IMR-90 (cell line): ENCODE measurements at regions not wholly inside any gene's neighbourhood (a gene's known extent, or its start where the extent isn't known, plus 50 kb on each side); places are given as distances from the start of the nearest gene placed in this dataset.

Experiments used
- ATAC-seq: fragments of 200-7000 bp; cut with Tn5 transposase; 2 replicates; pipeline ENCODE4 v1.9.1; 2020; ENCODE audit warnings: low read depth, mild to moderate bottlenecking, moderate library complexity
- BruUV-seq: library from RNA; stranded (reverse); fragments of 400-500 nt; replicated peaks from 2 replicates; lab custom pipeline; 2021; lab: Mats Ljungman, UMichigan
- CTCF ChIA-PET: fragments of 300-600 bp; formaldehyde crosslinking; extraction: SDS; loops from one replicate; lab custom pipeline; 2021; ENCODE audit warnings: antibody characterized with exemption; lab: Yijun Ruan, JAX
- POLR2A ChIA-PET: fragments of 300-600 bp; sonication (Branson Sonifier 250); formaldehyde crosslinking; loops from one replicate; lab custom pipeline; 2022; ENCODE audit warnings: antibody characterized with exemption; ENCODE audit not compliant: unreplicated experiment; lab: Charles Lee
- DNase-seq: peaks from one replicate; pipeline ENCODE4 v3.0.0; 2013
- H2AFZ ChIP-seq: replicated peaks from 2 replicates; pipeline ENCODE3; 2013; ENCODE audit warnings: low read length, mild to moderate bottlenecking; ENCODE audit not compliant: poor library complexity
- H2AK5ac ChIP-seq: 2 replicates; pipeline ENCODE4 v1.6.1; 2013; ENCODE audit warnings: low read depth, low read length, inconsistent platforms
- H2AK9ac ChIP-seq: replicated peaks from 2 replicates; pipeline ENCODE3; 2013; ENCODE audit warnings: mild to moderate bottlenecking, low read depth, low read length, moderate library complexity; ENCODE audit not compliant: poor library complexity
- H2BK120ac ChIP-seq: 2 replicates; pipeline ENCODE4 v1.6.1; 2013; ENCODE audit warnings: low read depth, low read length, inconsistent platforms
- H2BK15ac ChIP-seq: 3 replicates; pipeline ENCODE4 v1.6.1; 2013; ENCODE audit warnings: low read depth, low read length, inconsistent platforms
- H2BK20ac ChIP-seq: 2 replicates; pipeline ENCODE4 v1.6.1; 2013; ENCODE audit warnings: low read depth, mild to moderate bottlenecking, inconsistent platforms, low read length, moderate library complexity
- H2BK5ac ChIP-seq: 2 replicates; pipeline ENCODE4 v1.6.1; 2013; ENCODE audit warnings: mild to moderate bottlenecking, low read depth, low read length, inconsistent platforms; ENCODE audit not compliant: poor library complexity, severe bottlenecking
- H3K14ac ChIP-seq: replicated peaks from 2 replicates; pipeline ENCODE4 v1.6.1; 2013; ENCODE audit warnings: low read depth, low read length, inconsistent platforms
- H3K18ac ChIP-seq: 2 replicates; pipeline ENCODE4 v1.6.1; 2013; ENCODE audit warnings: low read depth, low read length, control low read depth
- H3K23ac ChIP-seq: 2 replicates; pipeline ENCODE4 v1.6.1; 2013; ENCODE audit warnings: low read depth, low read length, inconsistent platforms
- H3K27ac ChIP-seq: 2 replicates; pipeline ENCODE4 v1.5.1; 2013; ENCODE audit warnings: mild to moderate bottlenecking, control low read depth, low read length; ENCODE audit not compliant: insufficient read depth
- H3K27me3 ChIP-seq: 2 replicates; pipeline ENCODE4 v1.6.1; 2013; ENCODE audit warnings: low read length; ENCODE audit not compliant: control insufficient read depth, insufficient read depth
- H3K36me3 ChIP-seq: 2 replicates; pipeline ENCODE4 v1.6.1; 2013; ENCODE audit warnings: low read length, mixed read lengths; ENCODE audit not compliant: control insufficient read depth, insufficient read depth
- H3K4ac ChIP-seq: 2 replicates; pipeline ENCODE4 v1.6.1; 2013; ENCODE audit warnings: low read depth, low read length, inconsistent platforms
- H3K4me1 ChIP-seq: 2 replicates; pipeline ENCODE4 v1.6.1; 2013; ENCODE audit warnings: low read length, mixed read lengths; ENCODE audit not compliant: control insufficient read depth, insufficient read depth
- H3K4me2 ChIP-seq: 2 replicates; pipeline ENCODE4 v1.6.1; 2013; ENCODE audit warnings: low read depth, mild to moderate bottlenecking, control low read depth, low read length, moderate library complexity
- H3K4me3 ChIP-seq: 2 replicates; pipeline ENCODE4 v1.5.1; 2013; ENCODE audit warnings: low read depth, mild to moderate bottlenecking, control low read depth, low read length, moderate library complexity; ENCODE audit not compliant: insufficient read depth
- H3K56ac ChIP-seq: 2 replicates; pipeline ENCODE4 v1.6.1; 2013; ENCODE audit warnings: low read length, inconsistent platforms; ENCODE audit not compliant: insufficient read depth; ENCODE audit errors: extremely low read depth
- H3K79me1 ChIP-seq, 2 experiments: 2 replicates each; pipeline ENCODE4 v1.6.1; 2013; ENCODE audit warnings: low read length in 2 of 2, inconsistent platforms in 1 of 2, low read depth in 1 of 2
- H3K9ac ChIP-seq: 2 replicates; pipeline ENCODE4 v1.6.1; 2013; ENCODE audit warnings: low read depth, low read length, control low read depth
- H3K9me1 ChIP-seq: 2 replicates; pipeline ENCODE4 v1.6.1; 2013; ENCODE audit warnings: low read length, inconsistent platforms; ENCODE audit not compliant: insufficient read depth
- H3K9me3 ChIP-seq: 2 replicates; pipeline ENCODE4 v1.6.1; 2013; ENCODE audit warnings: low read length; ENCODE audit not compliant: control insufficient read depth, insufficient read depth
- H4K20me1 ChIP-seq: 2 replicates; pipeline ENCODE4 v1.6.1; 2013; ENCODE audit warnings: low read length, inconsistent platforms; ENCODE audit not compliant: insufficient read depth
- H4K5ac ChIP-seq: 2 replicates; pipeline ENCODE4 v1.6.1; 2013; ENCODE audit warnings: mild to moderate bottlenecking, low read depth, low read length, control low read depth
- H4K8ac ChIP-seq, 2 experiments: 2 replicates each; pipeline ENCODE4 v1.6.1; 2013; ENCODE audit warnings: low read depth in 2 of 2, low read length in 2 of 2, control low read depth in 1 of 2, inconsistent platforms in 1 of 2
- H4K91ac ChIP-seq: 2 replicates; pipeline ENCODE4 v1.6.1; 2013; ENCODE audit warnings: low read depth, low read length, inconsistent platforms; ENCODE audit not compliant: insufficient read depth
- CEBPB ChIP-seq: IDR thresholded peaks from 2 replicates; pipeline ENCODE4 v1.6.1; 2012; ENCODE audit warnings: low read depth, low read length, improper control_type of control experiment
- CHD1 ChIP-seq: IDR thresholded peaks from 2 replicates; pipeline ENCODE4 v1.6.1; 2012; ENCODE audit warnings: low read depth, low read length, improper control_type of control experiment
- CTCF ChIP-seq: conservative IDR thresholded peaks from 2 replicates; pipeline ENCODE4 v1.5.1; 2012; ENCODE audit warnings: mild to moderate bottlenecking, low read depth, low read length, improper control_type of control experiment
- FOS ChIP-seq: fragments of 150-350 bp; IDR thresholded peaks from 2 replicates; pipeline ENCODE4 v1.6.1; 2016; ENCODE audit warnings: low read depth, low read length
- MAFK ChIP-seq: IDR thresholded peaks from 2 replicates; pipeline ENCODE4 v1.6.1; 2012; ENCODE audit warnings: low read depth, low read length, improper control_type of control experiment
- MAZ ChIP-seq: IDR thresholded peaks from 2 replicates; pipeline ENCODE4 v1.6.1; 2012; ENCODE audit warnings: low read depth, mild to moderate bottlenecking, low read length, improper control_type of control experiment, moderate library complexity, borderline replicate concordance
- MXI1 ChIP-seq: IDR thresholded peaks from 2 replicates; pipeline ENCODE4 v1.6.1; 2012; ENCODE audit warnings: low read depth, mild to moderate bottlenecking, low read length, moderate library complexity, borderline replicate concordance
- NFE2L2 ChIP-seq: fragments of 150-350 bp; IDR thresholded peaks from 2 replicates; pipeline ENCODE4 v1.6.1; 2016; ENCODE audit warnings: low read depth, mild to moderate bottlenecking, low read length
- POLR2A ChIP-seq: IDR thresholded peaks from 2 replicates; pipeline ENCODE4 v1.6.1; 2012; ENCODE audit warnings: mild to moderate bottlenecking, low read depth, low read length
- RAD21 ChIP-seq: IDR thresholded peaks from 2 replicates; pipeline ENCODE4 v1.6.1; 2012; ENCODE audit warnings: low read length, improper control_type of control experiment
- SMC3 ChIP-seq: fragments of 150-350 bp; IDR thresholded peaks from 2 replicates; pipeline ENCODE4 v1.6.1; 2016; ENCODE audit warnings: low read depth, mild to moderate bottlenecking, antibody characterized with exemption, low read length, moderate library complexity
- WGBS, 2 experiments: methylation state at CpG; one replicate each; pipeline versions ENCODE4 v1.1.5 to v1.1.7; 2013; ENCODE audit warnings: missing lambda C conversion rate in 2 of 2; ENCODE audit not compliant: insufficient read length in 1 of 2; ENCODE audit errors: extremely low coverage in 2 of 2; 5-methylcytosine and 5-hydroxymethylcytosine counted together
- dilution Hi-C: fragments of 300-500 bp; cut with HindIII; formaldehyde crosslinking; loops from one replicate; pipeline ENCODE4 v1.14.3; 2018; ENCODE audit warnings: low sequenced_read_pairs; ENCODE audit not compliant: unreplicated experiment
- in situ Hi-C: fragments of 300-500 bp; cut with MboI; formaldehyde crosslinking; loops from 3 replicates; pipeline ENCODE4 v1.14.3; 2019; ENCODE audit warnings: low sequenced_read_pairs, inconsistent platforms, mixed read lengths
- intact Hi-C: fragments of 100-400 bp; cut with micrococcal nuclease; formaldehyde crosslinking; loops from 2 replicates; pipeline ENCODE4 v1.10.0; 2022
- TF ChIP-seq, protein P1 (sequence below): fragments of 150-350 bp; IDR thresholded peaks from 2 replicates; pipeline ENCODE4 v1.6.1; 2016; ENCODE audit warnings: low read depth, mild to moderate bottlenecking, low read length, moderate library complexity, borderline replicate concordance
- TF ChIP-seq, protein P2 (sequence below): fragments of 150-350 bp; IDR thresholded peaks from 2 replicates; pipeline ENCODE4 v1.6.1; 2017; ENCODE audit warnings: mild to moderate bottlenecking, antibody characterized with exemption, low read length, low read depth

DNA sequence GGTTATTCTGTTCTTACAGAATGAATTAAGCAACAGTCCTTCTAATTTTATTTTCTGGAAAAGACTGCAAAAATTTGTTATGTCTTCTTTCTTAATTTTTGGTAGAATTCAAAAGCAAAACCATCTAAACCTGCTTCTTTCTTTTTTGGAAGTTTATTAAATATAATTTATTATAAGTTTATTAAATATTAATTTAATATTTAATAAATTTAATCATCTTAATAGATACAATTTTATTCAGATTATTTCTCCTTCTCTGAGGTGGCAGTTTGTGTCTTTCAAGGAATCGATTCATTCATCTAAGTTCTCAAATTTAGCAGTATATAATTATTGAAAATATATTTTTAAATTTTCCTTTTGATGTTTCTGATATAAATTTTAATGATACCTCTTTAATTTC is 837.5 kb upstream of the LRRC4C start:
- Histone ChIP-seq H3K4me1 (no peaks in the 10 kb centered on the region), H2AFZ (no peak overlapping the region), H3K4ac (no peak overlapping the region), H3K27me3 (no peaks in the 10 kb centered on the region), H3K9ac (no peak overlapping the region), H3K23ac (no peak overlapping the region), H4K8ac (no peak overlapping the region), H2BK15ac (no peak overlapping the region), H2BK20ac (no peak overlapping the region), H2AK5ac (no peak overlapping the region), H3K9me3 (no peaks in the 10 kb centered on the region), H4K91ac (no peak overlapping the region), H3K18ac (no peak overlapping the region), H4K20me1 (no peaks in the 10 kb centered on the region), H3K79me1 (no peaks in the 10 kb centered on the region), H2BK5ac (no peak overlapping the region), H3K36me3 (no peaks in the 10 kb centered on the region), H2BK120ac (no peak overlapping the region), H3K27ac (no peak overlapping the region), H4K5ac (no peak overlapping the region), H3K56ac (no peak overlapping the region), H3K4me2 (no peak overlapping the region), H2AK9ac (no peak overlapping the region), H3K9me1 (no peaks in the 10 kb centered on the region), H3K4me3 (no peak overlapping the region), H3K14ac (no peak overlapping the region)
- in situ Hi-C loops = no loop called here
- no TSS peak for BruUV-seq
- DNase-seq = no peak
- TF ChIP-seq MAFK (no peak), CTCF (no peak), CHD1 (no peak), POLR2A (no peak), FOS (no peak), CEBPB (no peak), SMC3 (no peak), RAD21 (no peak), NFE2L2 (no peak), MXI1 (no peak), MAZ (no peak)
- TF ChIP-seq, protein P1, sequence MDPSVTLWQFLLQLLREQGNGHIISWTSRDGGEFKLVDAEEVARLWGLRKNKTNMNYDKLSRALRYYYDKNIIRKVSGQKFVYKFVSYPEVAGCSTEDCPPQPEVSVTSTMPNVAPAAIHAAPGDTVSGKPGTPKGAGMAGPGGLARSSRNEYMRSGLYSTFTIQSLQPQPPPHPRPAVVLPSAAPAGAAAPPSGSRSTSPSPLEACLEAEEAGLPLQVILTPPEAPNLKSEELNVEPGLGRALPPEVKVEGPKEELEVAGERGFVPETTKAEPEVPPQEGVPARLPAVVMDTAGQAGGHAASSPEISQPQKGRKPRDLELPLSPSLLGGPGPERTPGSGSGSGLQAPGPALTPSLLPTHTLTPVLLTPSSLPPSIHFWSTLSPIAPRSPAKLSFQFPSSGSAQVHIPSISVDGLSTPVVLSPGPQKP = no peak
- TF ChIP-seq, protein P2, sequence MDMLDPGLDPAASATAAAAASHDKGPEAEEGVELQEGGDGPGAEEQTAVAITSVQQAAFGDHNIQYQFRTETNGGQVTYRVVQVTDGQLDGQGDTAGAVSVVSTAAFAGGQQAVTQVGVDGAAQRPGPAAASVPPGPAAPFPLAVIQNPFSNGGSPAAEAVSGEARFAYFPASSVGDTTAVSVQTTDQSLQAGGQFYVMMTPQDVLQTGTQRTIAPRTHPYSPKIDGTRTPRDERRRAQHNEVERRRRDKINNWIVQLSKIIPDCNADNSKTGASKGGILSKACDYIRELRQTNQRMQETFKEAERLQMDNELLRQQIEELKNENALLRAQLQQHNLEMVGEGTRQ = no peak
- ChIA-PET POLR2A (no interaction called here), CTCF (no interaction called here)
- no CpG with 5 or more reads among the region's 1 CpG for WGBS, 2 experiments
- intact Hi-C loops = no loop called here
- no peak for ATAC-seq
- dilution Hi-C loops = no loop called here
